DMS153 treated with DMSO at 0.1 percent for 48 hours (cell line): ENCODE measurements at regions not wholly inside any gene's neighbourhood (a gene's known extent, or its start where the extent isn't known, plus 50 kb on each side); places are given as distances from the start of the nearest gene placed in this dataset.

Experiments used
- DNase-seq: peaks from one replicate; lab custom pipeline; 2025; ENCODE audit not compliant: unreplicated experiment; lab: John Stamatoyannopoulos, UW

DNA sequence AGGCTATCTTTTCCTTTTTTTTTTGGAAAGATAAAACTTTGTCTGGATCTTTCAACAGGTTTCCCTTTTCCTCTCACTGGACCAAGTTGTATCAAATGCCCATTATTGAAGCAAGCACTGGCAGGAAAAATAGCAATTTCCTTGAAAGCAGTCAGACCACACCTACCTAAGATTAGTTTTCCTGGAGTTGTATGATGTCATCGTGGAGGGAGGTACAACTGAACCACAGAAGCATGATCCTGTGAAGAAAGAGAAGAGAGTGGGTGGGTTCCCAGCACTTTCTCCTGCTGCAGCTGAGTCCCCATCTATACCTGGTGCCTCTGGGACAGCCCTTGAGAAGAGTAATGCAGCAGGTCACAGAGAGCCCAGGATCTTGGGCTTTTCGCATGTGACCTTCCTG lies 63.6 kb upstream of the ERCC4 start:
- DNase-seq = no peak

GRCh38 chr16:13856811-13857511 lies 63.0 kb upstream of the ERCC4 start:
- no peak for DNase-seq

DNA sequence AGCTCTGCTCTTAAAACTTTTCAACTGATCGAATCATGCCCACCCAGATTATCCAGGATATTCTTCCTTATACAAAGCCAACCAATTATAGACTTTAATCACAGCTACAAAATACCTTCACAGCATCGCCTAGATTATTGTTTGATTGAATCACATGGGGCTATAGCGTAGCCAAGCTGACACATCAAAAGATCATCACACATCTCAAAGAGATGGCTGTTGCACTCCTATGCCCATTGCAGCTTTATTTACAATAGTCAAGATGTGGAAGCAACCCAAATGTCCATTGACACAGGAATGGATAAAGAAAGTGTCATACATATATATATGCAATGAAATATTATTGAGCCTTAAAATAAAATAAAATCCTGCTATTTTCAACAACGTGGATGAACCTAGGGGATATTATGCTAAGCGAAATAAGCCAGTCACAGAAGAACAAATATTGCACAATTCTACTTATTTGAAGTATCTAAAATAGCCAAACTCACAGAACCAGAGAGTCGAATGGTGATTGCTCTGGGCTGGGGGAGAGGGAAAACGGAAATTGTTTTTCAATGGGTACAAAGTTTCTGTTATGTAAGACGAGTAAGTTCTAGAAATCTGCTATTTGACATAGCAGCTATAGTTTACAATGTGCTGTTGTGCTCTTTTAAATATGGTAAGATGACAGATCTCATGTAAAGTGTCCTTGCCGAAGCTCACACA lies 60.9 kb upstream of the ERCC4 start:
- DNase-seq = no peak

- no peak for DNase-seq
These were observed 56.7 kb upstream of the ERCC4 start for GRCh38 chr16:13863075-13863765.

DNA sequence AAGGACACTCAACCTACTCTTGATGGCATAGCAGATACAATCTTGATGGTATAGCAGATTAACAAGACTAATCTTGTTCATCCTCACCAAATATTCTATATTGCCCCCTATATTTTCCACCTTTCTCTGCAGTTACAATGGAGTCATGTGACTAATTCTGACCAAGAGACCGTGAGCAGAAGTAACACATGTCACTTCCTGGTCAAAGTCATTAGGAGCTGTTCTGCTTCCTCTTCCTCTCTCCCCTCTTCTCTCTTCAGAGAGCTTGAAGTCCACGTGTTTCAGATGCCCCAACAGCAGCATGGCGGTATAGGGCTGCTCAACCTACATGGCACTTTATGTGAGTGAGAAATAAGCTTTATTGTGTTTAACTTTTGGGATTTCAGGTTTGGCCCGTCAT lies 55.3 kb upstream of the ERCC4 start:
- no peak for DNase-seq

GRCh38 chr16:13866073-13866472 lies 53.9 kb upstream of the ERCC4 start:
- no peak for DNase-seq
